22Rv1 (cell line): ENCODE measurements at regions not wholly inside any gene's neighbourhood (a gene's known extent, or its start where the extent isn't known, plus 50 kb on each side); places are given as distances from the start of the nearest gene placed in this dataset.

Source experiments
- H3K27ac ChIP-seq: fragments of 450-650 bp; 2 replicates; pipeline ENCODE4 v1.5.1; 2017
- ZFX ChIP-seq: fragments of 450-650 bp; IDR thresholded peaks from 2 replicates; pipeline ENCODE4 v1.6.1; 2017; ENCODE audit warnings: antibody characterized with exemption, borderline replicate concordance
- TF ChIP-seq, protein P1 (sequence below): fragments of 450-650 bp; IDR thresholded peaks from 2 replicates; pipeline ENCODE4 v1.5.1; 2017; ENCODE audit warnings: mild to moderate bottlenecking

DNA sequence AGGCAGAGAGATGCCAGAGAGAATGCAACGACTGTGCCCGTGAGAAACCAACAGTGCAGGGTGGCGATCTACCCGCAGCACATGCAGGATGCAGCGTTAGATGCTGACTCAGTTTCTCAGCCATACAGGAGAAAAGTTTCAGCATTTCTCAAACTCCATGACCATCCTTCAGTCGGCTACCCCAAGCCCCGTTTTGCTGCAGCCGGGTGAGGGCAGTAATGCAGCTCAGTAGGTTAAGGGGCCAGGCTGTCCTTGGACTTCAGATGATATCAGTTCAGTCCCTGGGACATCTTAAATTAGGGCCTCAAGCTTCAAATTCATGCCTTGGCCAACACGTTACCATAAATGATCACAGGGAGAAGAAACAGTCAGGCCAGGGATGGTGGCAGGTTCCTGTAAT lies 125.5 kb downstream of the PALM2AKAP2 start:
- no peak overlapping the region for H3K27ac ChIP-seq
- TF ChIP-seq ZFX = no peak
- TF ChIP-seq, protein P1, sequence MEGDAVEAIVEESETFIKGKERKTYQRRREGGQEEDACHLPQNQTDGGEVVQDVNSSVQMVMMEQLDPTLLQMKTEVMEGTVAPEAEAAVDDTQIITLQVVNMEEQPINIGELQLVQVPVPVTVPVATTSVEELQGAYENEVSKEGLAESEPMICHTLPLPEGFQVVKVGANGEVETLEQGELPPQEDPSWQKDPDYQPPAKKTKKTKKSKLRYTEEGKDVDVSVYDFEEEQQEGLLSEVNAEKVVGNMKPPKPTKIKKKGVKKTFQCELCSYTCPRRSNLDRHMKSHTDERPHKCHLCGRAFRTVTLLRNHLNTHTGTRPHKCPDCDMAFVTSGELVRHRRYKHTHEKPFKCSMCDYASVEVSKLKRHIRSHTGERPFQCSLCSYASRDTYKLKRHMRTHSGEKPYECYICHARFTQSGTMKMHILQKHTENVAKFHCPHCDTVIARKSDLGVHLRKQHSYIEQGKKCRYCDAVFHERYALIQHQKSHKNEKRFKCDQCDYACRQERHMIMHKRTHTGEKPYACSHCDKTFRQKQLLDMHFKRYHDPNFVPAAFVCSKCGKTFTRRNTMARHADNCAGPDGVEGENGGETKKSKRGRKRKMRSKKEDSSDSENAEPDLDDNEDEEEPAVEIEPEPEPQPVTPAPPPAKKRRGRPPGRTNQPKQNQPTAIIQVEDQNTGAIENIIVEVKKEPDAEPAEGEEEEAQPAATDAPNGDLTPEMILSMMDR = no peak

DNA sequence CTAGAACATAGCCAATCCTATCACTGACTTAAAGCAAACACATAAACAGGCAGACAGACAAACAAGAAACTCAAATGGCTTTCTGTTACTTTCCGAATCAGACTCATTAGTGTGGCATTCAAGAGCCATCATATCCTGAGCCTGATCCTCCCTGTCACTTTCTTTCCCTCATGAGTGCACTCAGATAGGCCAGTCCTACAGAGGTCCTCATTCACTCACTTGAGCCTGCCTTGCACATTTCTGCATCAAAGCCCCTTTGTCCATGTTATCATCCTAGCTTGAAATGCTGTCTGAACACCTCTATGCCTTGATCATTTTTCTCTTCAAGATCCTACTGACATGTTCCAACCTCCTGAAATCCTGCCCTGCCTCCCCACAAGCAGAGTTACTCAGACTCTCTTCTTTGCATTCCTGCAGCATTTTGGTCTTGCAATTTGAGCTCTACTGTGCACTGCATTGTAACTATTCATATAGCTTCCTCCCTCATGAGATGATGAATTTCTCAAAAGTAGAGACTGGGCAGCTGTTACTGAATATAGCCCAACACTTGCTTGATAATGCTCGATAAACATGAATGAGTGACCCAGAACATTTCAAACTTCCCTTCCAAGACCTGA lies 126.9 kb downstream of the PALM2AKAP2 start:
- no peak for TF ChIP-seq ZFX
- TF ChIP-seq, protein P1 = no peak
- H3K27ac ChIP-seq = no peak overlapping the region

DNA sequence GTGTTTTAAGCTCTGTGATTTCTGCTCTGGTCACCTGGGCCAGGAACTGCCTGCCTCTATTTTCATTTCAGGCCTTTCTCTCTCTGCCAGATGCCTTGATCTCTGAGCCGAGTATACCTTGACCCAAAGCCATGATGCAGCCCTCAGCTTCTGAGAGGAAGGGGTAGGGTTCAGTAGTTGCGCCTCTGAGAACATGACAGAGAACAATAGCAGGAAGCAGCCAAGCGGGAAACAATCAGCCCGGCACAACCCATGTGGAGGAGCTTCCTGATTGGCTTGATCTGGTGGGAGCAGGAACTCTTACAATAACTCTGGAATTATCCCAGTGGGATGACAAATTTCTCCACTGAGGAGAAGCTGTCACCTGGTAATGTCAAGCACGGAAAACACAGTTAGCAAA lies 127.4 kb downstream of the PALM2AKAP2 start:
- TF ChIP-seq, protein P1 = no peak
- TF ChIP-seq ZFX = no peak
- H3K27ac ChIP-seq = no peak overlapping the region

DNA sequence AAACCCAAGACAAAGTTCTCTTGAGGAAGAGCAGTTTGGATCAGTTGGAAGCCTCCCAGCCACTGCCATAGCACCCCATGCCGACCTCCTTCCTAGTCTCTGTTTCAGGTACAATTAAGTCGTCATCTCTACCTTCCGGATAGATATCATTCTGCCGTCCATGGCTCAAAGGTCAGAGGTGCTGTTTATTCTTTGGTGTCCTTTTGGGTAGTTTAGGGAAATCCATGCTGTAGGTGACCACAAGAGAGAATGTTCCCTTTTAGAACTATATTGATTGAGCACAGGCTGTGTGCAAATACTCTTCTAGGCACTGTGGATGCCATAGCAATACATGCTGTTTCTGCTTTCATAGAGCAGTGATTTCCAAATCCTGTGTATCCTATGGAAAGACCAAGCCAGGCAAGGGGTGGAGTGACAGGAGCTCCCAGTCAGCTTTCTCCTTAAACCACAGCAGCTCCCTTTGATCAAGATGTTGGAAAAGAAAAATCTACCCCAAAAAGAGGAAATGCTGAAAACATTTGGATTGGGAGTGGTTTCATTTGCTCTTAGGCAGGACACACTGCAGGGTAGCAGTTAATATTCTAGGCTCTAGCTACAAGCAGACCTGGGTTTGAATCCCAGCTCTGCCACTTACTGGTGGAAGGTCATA lies 127.9 kb downstream of the PALM2AKAP2 start:
- TF ChIP-seq ZFX = no peak
- TF ChIP-seq, protein P1 = no peak
- H3K27ac ChIP-seq = no peak overlapping the region

DNA sequence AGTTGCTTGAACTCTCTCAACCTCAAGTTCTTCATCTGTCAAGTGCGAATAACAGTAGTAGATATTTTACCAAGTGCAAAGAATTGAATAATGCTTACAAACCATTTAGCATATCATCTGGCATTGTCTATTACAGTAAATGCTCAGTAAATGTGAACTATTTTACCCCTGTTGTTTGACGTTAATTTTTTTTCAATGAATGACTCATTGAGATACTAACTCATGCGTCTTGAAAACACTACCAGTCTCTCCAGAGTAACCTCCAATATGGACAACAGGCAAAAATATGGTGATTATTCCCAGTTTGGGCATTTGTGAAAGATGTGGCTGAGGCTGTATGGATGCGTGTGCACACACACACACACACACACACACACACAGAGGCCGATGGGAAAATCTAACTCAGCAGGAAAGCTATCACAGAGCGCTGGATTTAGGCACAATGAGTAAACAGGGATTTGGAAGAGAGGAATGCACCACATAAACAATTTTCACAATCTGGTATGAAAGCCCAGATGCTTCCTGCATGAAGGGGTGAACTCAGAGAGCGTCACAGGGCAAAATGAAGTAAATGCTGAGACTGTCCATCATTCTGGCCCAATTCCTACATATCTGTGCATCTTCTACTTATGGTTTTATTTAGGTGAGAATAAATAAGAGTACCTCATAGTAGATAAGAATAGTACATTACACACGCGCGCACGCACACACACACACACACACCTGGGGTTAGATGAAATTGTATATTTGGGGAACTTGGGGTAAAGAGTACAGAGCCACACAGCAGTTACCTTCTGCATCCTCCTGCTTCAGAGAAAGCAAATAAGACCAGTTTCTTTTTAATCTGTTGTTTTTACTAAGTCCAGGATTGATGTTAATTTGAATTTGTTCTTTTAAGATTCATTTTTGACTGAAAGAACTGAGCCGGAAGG lies 128.7 kb downstream of the PALM2AKAP2 start:
- TF ChIP-seq, protein P1 = no peak
- no peak for TF ChIP-seq ZFX
- H3K27ac ChIP-seq = no peak overlapping the region

DNA sequence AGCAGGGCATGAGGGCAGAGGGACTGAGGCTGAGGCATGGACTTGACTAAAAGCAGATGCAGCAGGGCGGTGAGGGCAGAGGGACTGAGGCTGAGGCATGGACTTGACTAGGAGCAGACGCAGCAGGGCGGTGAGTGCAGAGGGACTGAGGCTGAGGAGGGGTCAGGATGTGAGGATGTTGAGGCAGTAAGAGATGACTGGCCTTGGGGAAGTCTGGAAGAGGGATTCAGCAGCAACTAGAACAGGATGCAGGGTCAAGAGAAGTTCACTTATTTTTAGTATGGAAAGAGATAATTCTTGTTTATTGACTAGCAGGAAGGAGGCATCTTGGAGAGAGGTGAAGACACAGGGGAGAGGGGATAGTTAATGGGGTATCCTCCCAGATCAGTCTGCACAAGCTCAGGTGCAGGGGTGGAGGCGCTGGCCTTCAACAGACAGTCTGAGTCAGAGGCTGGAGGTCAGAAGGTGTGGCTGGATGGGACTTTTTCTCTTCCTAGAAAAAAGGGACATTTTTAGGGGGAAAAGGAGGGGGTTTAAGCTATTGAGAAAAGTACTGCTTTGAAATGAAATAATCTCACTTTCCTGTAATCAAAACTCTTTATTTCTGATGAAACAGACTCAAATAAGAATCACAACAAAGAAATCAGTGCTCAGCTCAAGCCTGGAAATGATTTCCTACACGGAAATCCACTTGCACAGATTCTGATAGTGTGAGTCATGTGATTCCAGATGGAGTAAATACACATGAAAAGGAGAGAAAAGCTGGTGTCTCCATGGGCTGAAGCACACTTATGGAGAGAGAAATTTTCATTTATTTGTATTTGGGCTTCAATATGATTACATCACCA lies 130.9 kb downstream of the PALM2AKAP2 start:
- TF ChIP-seq ZFX = no peak
- no peak overlapping the region for H3K27ac ChIP-seq

DNA sequence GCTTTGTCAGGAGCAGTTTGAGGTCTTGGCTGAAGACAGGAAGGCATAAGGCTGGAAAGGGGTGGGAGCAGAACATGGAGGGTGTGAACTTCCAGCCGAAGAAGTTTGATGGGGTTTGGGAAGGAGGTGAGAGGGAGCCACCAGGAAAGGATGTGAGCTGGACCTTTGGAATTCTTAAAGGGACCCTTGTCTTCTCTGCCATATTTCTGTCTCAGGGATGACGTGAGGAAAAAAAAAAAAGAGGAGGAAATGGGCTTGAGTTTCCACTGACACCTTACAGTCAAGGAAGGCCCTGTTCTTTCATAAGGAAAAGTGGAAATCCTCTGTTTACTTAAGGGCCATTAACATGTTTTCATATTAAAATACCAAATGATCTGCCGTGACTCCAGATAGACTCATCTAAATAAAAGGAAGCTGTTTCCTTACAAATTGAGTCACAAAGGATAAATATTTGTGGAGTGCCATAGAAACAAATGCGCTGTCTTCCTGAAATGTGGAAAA lies 132.1 kb downstream of the PALM2AKAP2 start:
- TF ChIP-seq, protein P1 = no peak
- no peak for TF ChIP-seq ZFX
- no peak overlapping the region for H3K27ac ChIP-seq
